Parathyroid adenoma (tissue), 2 donors: ENCODE measurements at regions not wholly inside any gene's neighbourhood (a gene's known extent, or its start where the extent isn't known, plus 50 kb on each side); places are given as distances from the start of the nearest gene placed in this dataset.
"Not testable (repeated sequence)": the region's sequence is repeated elsewhere in the genome, so short reads cannot be mapped to it uniquely, and the experiment has no call there.

Source experiments
- H2AFZ ChIP-seq: fragments of 300-600 bp; sonication (generic); one replicate; pipeline ENCODE4 v1.7.0; 2017; ENCODE audit warnings: antibody characterized with exemption, mild to moderate bottlenecking
- H3K27ac ChIP-seq: fragments of 300-600 bp; sonication (generic); one replicate; pipeline ENCODE4 v1.7.0; 2017
- H3K27me3 ChIP-seq: fragments of 300-600 bp; sonication (generic); one replicate; pipeline ENCODE4 v1.7.0; 2017; ENCODE audit warnings: low read length; ENCODE audit not compliant: control insufficient read depth, insufficient read depth
- H3K36me3 ChIP-seq: fragments of 300-600 bp; sonication (generic); one replicate; pipeline ENCODE4 v1.7.0; 2017; ENCODE audit warnings: low read length; ENCODE audit not compliant: control insufficient read depth, insufficient read depth
- H3K4me1 ChIP-seq: fragments of 300-600 bp; sonication (generic); one replicate; pipeline ENCODE4 v1.7.0; 2017; ENCODE audit warnings: control low read depth
- H3K4me2 ChIP-seq: fragments of 300-600 bp; sonication (generic); one replicate; pipeline ENCODE4 v1.7.0; 2017; ENCODE audit warnings: low read length
- H3K4me3 ChIP-seq: fragments of 300-600 bp; sonication (generic); one replicate; pipeline ENCODE4 v1.7.0; 2017; ENCODE audit warnings: low read depth, low read length
- H3K79me2 ChIP-seq: fragments of 300-600 bp; sonication (generic); one replicate; pipeline ENCODE4 v1.7.0; 2017; ENCODE audit warnings: control low read depth
- H3K9ac ChIP-seq: fragments of 300-600 bp; sonication (generic); one replicate; pipeline ENCODE4 v1.7.0; 2017; ENCODE audit warnings: mild to moderate bottlenecking
- H3K9me3 ChIP-seq: fragments of 300-600 bp; sonication (generic); one replicate; pipeline ENCODE4 v1.7.0; 2017; ENCODE audit warnings: low read length; ENCODE audit not compliant: control insufficient read depth
- TF ChIP-seq, protein P1 (sequence below): fragments of 300-600 bp; sonication (generic); IDR thresholded peaks from one replicate; pipeline ENCODE4 v1.7.0; 2017; ENCODE audit warnings: antibody characterized with exemption, mild to moderate bottlenecking
- donor health status: primary hyperparathyroidism.

DNA sequence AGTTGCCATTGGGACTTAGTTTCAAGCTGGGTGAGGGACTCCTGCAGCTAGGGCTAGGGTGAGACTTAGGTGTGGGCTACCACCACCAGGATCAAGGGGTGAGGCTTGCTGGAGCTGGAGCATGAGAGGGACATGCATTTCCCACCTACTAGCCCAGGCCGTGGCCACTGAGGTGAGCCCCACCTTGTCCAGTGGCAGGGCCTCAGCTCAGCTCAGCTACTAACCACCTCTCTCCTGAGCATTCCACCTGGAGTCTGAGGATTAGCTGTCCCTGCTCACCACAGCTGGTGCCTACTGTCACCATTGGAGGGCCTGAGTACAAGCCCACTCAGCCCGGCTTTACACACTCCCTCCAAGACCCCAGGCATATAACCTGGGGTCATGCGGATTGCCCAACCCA, 62.6 kb upstream of the MAGEH1 start:
- Histone ChIP-seq H3K4me2 (no peak overlapping the region), H3K36me3 (no peaks in the 10 kb centered on the region), H2AFZ (no peak overlapping the region), H3K27ac (no peak overlapping the region), H3K27me3 (no peaks in the 10 kb centered on the region), H3K4me3 (no peak overlapping the region), H3K79me2 (no peaks in the 10 kb centered on the region), H3K9ac (no peak overlapping the region), H3K9me3 (no peaks in the 10 kb centered on the region), H3K4me1 (no peaks in the 10 kb centered on the region)
- TF ChIP-seq, protein P1, sequence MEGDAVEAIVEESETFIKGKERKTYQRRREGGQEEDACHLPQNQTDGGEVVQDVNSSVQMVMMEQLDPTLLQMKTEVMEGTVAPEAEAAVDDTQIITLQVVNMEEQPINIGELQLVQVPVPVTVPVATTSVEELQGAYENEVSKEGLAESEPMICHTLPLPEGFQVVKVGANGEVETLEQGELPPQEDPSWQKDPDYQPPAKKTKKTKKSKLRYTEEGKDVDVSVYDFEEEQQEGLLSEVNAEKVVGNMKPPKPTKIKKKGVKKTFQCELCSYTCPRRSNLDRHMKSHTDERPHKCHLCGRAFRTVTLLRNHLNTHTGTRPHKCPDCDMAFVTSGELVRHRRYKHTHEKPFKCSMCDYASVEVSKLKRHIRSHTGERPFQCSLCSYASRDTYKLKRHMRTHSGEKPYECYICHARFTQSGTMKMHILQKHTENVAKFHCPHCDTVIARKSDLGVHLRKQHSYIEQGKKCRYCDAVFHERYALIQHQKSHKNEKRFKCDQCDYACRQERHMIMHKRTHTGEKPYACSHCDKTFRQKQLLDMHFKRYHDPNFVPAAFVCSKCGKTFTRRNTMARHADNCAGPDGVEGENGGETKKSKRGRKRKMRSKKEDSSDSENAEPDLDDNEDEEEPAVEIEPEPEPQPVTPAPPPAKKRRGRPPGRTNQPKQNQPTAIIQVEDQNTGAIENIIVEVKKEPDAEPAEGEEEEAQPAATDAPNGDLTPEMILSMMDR, result no peak

DNA sequence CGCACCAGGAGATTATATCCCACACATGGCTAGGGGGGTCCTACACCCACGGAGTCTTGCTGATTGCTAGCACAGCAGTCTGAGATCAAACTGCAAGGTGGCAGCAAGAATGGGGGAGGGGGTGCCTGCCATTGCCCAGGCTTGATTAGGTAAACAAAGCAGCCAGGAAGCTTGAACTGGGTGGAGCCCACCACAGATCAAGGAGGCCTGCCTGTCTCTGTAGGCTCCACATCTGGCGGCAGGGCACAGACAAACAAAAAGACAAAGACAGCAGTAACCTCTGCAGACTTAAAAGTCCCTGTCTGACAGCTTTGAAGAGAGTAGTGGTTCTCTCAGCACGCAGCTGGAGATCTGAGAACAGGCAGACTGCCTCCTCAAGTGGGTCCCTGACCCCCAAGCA, 55.1 kb upstream of the MAGEH1 start:
- H3K4me1 ChIP-seq, H3K9me3 ChIP-seq, H3K9ac ChIP-seq, H3K4me3 ChIP-seq, H3K27ac ChIP-seq, H3K36me3 ChIP-seq, H3K79me2 ChIP-seq, H3K4me2 ChIP-seq, H2AFZ ChIP-seq, H3K27me3 ChIP-seq: not testable (repeated sequence)
